Panc1 (cell line): ENCODE measurements at regions not wholly inside any gene's neighbourhood (a gene's known extent, or its start where the extent isn't known, plus 50 kb on each side); places are given as distances from the start of the nearest gene placed in this dataset.

Experiments
- ATAC-seq: fragments of 200-7000 bp; cut with Tn5 transposase; 2 replicates; pipeline ENCODE4 v1.9.1; 2020; ENCODE audit warnings: mild to moderate bottlenecking, moderate library complexity
- BruUV-seq: library from RNA; stranded (reverse); fragments of 400-500 nt; replicated peaks from 2 replicates; lab custom pipeline; 2021; lab: Mats Ljungman, UMichigan
- CTCF ChIA-PET: fragments of 300-600 bp; sonication (Branson Sonifier 250); formaldehyde crosslinking; loops from one replicate; lab custom pipeline; 2022; ENCODE audit warnings: antibody characterized with exemption; lab: Charles Lee
- POLR2A ChIA-PET: fragments of 300-600 bp; sonication (Branson Sonifier 250); formaldehyde crosslinking; loops from one replicate; lab custom pipeline; 2022; ENCODE audit warnings: antibody characterized with exemption; lab: Charles Lee
- DNase-seq: peaks from one replicate; pipeline ENCODE4 v3.0.0-alpha.2; 2010; ENCODE audit warnings: low read depth, low spot score
- H3K27ac ChIP-seq: 2 replicates; pipeline ENCODE4 v1.5.1; 2011; ENCODE audit warnings: mild to moderate bottlenecking, low read length, inconsistent platforms
- H3K27me3 ChIP-seq: fragments of 200-500 bp; sonication (Bioruptor generic); 2 replicates; pipeline ENCODE4 v1.6.0; 2014; ENCODE audit warnings: low read length, inconsistent platforms; ENCODE audit not compliant: control insufficient read depth, insufficient read depth
- H3K36me3 ChIP-seq: fragments of 200-500 bp; sonication (Bioruptor generic); 2 replicates; pipeline ENCODE4 v1.5.1; 2014; ENCODE audit warnings: inconsistent platforms, mild to moderate bottlenecking, low read length, moderate library complexity; ENCODE audit not compliant: control insufficient read depth, insufficient read depth
- H3K4me1 ChIP-seq: 2 replicates; pipeline ENCODE4 v1.5.1; 2011; ENCODE audit warnings: inconsistent platforms, mild to moderate bottlenecking, low read length, moderate library complexity; ENCODE audit not compliant: control insufficient read depth, insufficient read depth
- H3K4me3 ChIP-seq, 2 experiments: 2 replicates each; pipeline ENCODE4 v1.5.1; 2011 to 2012; ENCODE audit warnings: low read depth in 2 of 2, low read length in 2 of 2, mild to moderate bottlenecking in 2 of 2, inconsistent platforms in 1 of 2, moderate library complexity in 1 of 2
- H3K9me3 ChIP-seq: fragments of 200-500 bp; sonication (Bioruptor generic); 2 replicates; pipeline ENCODE4 v1.5.1; 2014; ENCODE audit warnings: low read depth, mild to moderate bottlenecking, inconsistent platforms, low read length, moderate library complexity; ENCODE audit not compliant: control insufficient read depth, insufficient read depth
- POLR2AphosphoS5 ChIP-seq: IDR thresholded peaks from 2 replicates; pipeline ENCODE4 v1.6.1; 2012; ENCODE audit warnings: mild to moderate bottlenecking, low read depth, low read length, moderate library complexity
- SIN3A ChIP-seq: IDR thresholded peaks from 2 replicates; pipeline ENCODE4 v1.6.1; 2012; ENCODE audit warnings: low read depth, mild to moderate bottlenecking, low read length, moderate library complexity, borderline replicate concordance; ENCODE audit not compliant: insufficient read depth
- TCF7L2 ChIP-seq: IDR thresholded peaks from 2 replicates; pipeline ENCODE4 v1.6.1; 2011; ENCODE audit warnings: mild to moderate bottlenecking, low read depth, low read length, inconsistent platforms
- in situ Hi-C: cut with HindIII; loops from 2 replicates; pipeline ENCODE4 v1.10.0; 2016; ENCODE audit warnings: low sequenced_read_pairs, low pct_unique_long_range_greater_than_20kb
- intact Hi-C: fragments of 100-400 bp; cut with micrococcal nuclease; formaldehyde crosslinking; loops from one replicate; pipeline ENCODE4 v1.10.0; 2022; ENCODE audit not compliant: unreplicated experiment
- TF ChIP-seq, protein P1 (sequence below): fragments of 450-650 bp; IDR thresholded peaks from 2 replicates; pipeline ENCODE4 v1.5.1; 2017; ENCODE audit warnings: mild to moderate bottlenecking
- TF ChIP-seq, protein P2 (sequence below), 2 experiments: IDR thresholded peaks; 2 replicates each; pipeline ENCODE4 v1.6.1; 2011 to 2012; ENCODE audit warnings: low read depth in 2 of 2, control low read depth in 1 of 2, low read length in 1 of 2, mild to moderate bottlenecking in 1 of 2, moderate library complexity in 1 of 2; ENCODE audit not compliant: insufficient read depth in 1 of 2

- POLR2A ChIA-PET, result no interaction called here
Measured at GRCh38 chr13:26476782-26477142, 80.7 kb upstream of the WASF3 start.

DNA sequence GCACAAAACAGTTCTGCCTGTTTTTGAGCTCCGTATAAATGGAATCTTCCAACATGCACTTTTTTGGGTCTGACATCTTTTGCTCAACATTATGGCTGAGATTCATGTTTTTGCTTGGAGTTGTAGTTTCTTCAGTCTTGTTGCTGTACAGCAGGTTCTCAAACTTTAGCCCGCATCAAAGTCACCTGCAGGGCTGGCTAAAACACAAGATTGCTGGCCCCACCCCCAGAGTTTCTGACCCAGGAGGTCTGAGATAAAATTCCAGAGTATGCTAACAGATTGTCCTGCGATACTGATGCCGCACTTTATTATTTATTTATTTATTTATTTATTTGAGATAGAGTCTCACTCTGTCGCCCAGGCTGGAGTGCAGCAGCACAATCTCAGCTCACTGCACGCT lies 79.8 kb upstream of the WASF3 start:
- H3K4me1 ChIP-seq, result no peaks in the 10 kb centered on the region
- in situ Hi-C loops (no loop called here), intact Hi-C loops (no loop called here)
- TF ChIP-seq SIN3A, result no peak
- TF ChIP-seq POLR2AphosphoS5, result no peak
- TF ChIP-seq, protein P1, sequence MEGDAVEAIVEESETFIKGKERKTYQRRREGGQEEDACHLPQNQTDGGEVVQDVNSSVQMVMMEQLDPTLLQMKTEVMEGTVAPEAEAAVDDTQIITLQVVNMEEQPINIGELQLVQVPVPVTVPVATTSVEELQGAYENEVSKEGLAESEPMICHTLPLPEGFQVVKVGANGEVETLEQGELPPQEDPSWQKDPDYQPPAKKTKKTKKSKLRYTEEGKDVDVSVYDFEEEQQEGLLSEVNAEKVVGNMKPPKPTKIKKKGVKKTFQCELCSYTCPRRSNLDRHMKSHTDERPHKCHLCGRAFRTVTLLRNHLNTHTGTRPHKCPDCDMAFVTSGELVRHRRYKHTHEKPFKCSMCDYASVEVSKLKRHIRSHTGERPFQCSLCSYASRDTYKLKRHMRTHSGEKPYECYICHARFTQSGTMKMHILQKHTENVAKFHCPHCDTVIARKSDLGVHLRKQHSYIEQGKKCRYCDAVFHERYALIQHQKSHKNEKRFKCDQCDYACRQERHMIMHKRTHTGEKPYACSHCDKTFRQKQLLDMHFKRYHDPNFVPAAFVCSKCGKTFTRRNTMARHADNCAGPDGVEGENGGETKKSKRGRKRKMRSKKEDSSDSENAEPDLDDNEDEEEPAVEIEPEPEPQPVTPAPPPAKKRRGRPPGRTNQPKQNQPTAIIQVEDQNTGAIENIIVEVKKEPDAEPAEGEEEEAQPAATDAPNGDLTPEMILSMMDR, result no peak
- TF ChIP-seq, protein P2, sequence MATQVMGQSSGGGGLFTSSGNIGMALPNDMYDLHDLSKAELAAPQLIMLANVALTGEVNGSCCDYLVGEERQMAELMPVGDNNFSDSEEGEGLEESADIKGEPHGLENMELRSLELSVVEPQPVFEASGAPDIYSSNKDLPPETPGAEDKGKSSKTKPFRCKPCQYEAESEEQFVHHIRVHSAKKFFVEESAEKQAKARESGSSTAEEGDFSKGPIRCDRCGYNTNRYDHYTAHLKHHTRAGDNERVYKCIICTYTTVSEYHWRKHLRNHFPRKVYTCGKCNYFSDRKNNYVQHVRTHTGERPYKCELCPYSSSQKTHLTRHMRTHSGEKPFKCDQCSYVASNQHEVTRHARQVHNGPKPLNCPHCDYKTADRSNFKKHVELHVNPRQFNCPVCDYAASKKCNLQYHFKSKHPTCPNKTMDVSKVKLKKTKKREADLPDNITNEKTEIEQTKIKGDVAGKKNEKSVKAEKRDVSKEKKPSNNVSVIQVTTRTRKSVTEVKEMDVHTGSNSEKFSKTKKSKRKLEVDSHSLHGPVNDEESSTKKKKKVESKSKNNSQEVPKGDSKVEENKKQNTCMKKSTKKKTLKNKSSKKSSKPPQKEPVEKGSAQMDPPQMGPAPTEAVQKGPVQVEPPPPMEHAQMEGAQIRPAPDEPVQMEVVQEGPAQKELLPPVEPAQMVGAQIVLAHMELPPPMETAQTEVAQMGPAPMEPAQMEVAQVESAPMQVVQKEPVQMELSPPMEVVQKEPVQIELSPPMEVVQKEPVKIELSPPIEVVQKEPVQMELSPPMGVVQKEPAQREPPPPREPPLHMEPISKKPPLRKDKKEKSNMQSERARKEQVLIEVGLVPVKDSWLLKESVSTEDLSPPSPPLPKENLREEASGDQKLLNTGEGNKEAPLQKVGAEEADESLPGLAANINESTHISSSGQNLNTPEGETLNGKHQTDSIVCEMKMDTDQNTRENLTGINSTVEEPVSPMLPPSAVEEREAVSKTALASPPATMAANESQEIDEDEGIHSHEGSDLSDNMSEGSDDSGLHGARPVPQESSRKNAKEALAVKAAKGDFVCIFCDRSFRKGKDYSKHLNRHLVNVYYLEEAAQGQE (IDR thresholded peaks at IDR 0.05; ENCODE audit: insufficient read depth in 1 of 2, low read depth in 2 of 2, low read length in 1 of 2), result no peak
- TF ChIP-seq TCF7L2, result no peak
- CTCF ChIA-PET, result no interaction called here
- H3K27me3 ChIP-seq, result no peaks in the 10 kb centered on the region
- H3K27ac ChIP-seq, result no peak overlapping the region
- no peaks in the 10 kb centered on the region for H3K9me3 ChIP-seq
- no TSS peak for BruUV-seq
- no peaks in the 10 kb centered on the region for H3K36me3 ChIP-seq
- H3K4me3 ChIP-seq, result no peak overlapping the region
- DNase-seq (no peak), ATAC-seq (no peak)
- POLR2A ChIA-PET, result no interaction called here

More at GRCh38 chr13:26476782-26477142, 80.7 kb upstream of the WASF3 start:
- ATAC-seq (no peak), DNase-seq (no peak)
- CTCF ChIA-PET, result no interaction called here
- no peaks in the 10 kb centered on the region for H3K27me3 ChIP-seq
- no peaks in the 10 kb centered on the region for H3K9me3 ChIP-seq
- TF ChIP-seq SIN3A (no peak), POLR2AphosphoS5 (no peak), TCF7L2 (no peak)
- TF ChIP-seq, protein P2 (IDR thresholded peaks at IDR 0.05; ENCODE audit: insufficient read depth in 1 of 2, low read depth in 2 of 2, low read length in 1 of 2), result no peak
- TF ChIP-seq, protein P1, result no peak
- BruUV-seq, result no TSS peak
- H3K4me1 ChIP-seq, result no peaks in the 10 kb centered on the region
- H3K27ac ChIP-seq, result no peak overlapping the region
- H3K4me3 ChIP-seq, result no peak overlapping the region
- intact Hi-C loops, result no loop called here
- H3K36me3 ChIP-seq, result no peaks in the 10 kb centered on the region
- in situ Hi-C loops, result no loop called here
